ENCODE measurements at regions not wholly inside any gene's neighbourhood (a gene's known extent, or its start where the extent isn't known, plus 50 kb on each side); places are given as distances from the start of the nearest gene placed in this dataset.
A peak's percentile ranks its signal among the peaks of the same experiment; 100 is the strongest.

DNA sequence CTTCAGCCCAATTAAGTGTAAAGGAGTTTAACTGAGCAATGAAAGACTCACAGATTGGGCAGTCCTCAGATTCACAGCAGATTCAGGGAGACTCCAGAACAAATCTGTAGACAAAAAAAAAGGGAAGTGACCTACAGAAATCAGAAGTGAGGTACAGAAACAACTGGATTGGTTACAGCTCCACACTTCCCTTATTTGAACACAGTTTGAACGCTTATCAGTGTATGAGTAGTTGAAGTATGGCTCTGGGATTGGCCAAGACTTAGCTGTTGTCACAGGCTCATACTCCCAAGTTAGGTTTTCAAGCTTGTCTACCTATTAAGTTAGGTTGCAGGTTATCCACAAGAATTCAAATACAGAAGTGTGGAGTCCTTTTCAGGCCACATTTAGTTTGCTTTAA is 112.4 kb upstream of the ELOVL6 start:
- TF ChIP-seq, protein P1, sequence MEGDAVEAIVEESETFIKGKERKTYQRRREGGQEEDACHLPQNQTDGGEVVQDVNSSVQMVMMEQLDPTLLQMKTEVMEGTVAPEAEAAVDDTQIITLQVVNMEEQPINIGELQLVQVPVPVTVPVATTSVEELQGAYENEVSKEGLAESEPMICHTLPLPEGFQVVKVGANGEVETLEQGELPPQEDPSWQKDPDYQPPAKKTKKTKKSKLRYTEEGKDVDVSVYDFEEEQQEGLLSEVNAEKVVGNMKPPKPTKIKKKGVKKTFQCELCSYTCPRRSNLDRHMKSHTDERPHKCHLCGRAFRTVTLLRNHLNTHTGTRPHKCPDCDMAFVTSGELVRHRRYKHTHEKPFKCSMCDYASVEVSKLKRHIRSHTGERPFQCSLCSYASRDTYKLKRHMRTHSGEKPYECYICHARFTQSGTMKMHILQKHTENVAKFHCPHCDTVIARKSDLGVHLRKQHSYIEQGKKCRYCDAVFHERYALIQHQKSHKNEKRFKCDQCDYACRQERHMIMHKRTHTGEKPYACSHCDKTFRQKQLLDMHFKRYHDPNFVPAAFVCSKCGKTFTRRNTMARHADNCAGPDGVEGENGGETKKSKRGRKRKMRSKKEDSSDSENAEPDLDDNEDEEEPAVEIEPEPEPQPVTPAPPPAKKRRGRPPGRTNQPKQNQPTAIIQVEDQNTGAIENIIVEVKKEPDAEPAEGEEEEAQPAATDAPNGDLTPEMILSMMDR (IDR thresholded peaks at IDR 0.05; ENCODE audit: insufficient read depth, low read depth, low read length), result no peak
- no peak overlapping the region for H3K4me3 ChIP-seq (ENCODE audit: low read depth, low read length)
- DNase-seq (ENCODE audit: low read depth), result no peak

DNA sequence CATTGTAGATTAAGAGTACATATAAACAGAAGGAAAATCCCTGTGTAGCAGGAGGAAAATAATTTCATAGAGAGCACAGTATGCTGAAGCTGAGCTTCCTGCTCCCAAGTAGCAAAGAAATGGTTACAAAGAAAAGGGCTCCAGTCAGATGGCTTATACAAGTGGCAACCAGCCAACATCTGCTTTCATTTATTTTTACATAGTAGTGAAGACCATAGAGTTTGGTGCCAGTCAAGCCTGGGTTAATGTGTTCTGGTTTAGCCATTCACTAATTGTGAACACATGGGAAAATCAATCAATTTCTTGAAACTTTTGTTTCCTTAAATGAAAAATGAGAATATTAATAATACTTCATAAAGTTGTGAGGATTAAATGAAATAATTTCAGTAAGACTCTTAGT is 111.3 kb upstream of the ELOVL6 start:
- TF ChIP-seq, protein P1 (IDR thresholded peaks at IDR 0.05; ENCODE audit: insufficient read depth, low read depth, low read length), result no peak
- H3K4me3 ChIP-seq (ENCODE audit: low read depth, low read length), result no peak overlapping the region
- DNase-seq (ENCODE audit: low read depth), result peak; percentile 19

DNA sequence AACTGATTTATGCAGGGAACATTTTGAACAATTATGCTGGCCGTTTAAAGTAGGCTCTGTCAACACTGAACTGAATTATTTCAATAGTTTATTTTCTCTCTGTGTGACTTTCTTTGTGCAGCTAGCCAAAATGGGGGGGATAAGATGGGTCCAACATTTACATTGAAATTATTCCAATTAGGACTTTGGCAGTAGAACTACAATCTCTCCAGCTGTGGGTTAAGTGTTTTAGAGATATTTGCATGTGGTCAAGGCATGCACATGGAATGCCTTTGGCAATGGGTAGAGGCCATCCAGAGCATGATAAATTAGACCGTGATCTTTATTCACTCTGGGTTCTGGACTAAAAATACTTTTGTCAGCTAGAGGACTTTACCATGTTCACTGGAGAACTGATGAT is 107.9 kb upstream of the ELOVL6 start:
- TF ChIP-seq, protein P1 (IDR thresholded peaks at IDR 0.05; ENCODE audit: insufficient read depth, low read depth, low read length), result no peak
- H3K4me3 ChIP-seq (ENCODE audit: low read depth, low read length), result no peak overlapping the region
- DNase-seq (ENCODE audit: low read depth), result no peak

DNA sequence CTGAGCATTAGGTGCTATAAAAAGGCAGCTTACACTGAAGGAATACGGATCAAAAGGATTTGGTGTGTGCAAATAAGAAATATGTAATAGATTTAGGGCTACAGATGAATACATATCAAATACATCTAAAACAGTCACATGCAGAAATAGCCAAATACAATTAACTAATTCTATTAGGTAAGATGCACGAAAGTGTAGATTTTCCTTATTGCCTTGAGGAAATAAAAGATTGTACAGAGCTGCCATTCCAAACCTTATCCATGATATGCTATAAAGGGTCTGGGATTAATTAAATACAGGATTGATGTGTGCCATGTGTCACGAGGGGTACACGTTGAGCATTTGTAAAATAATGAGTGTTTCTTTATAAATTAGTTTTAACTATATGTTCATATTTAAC is 107.0 kb upstream of the ELOVL6 start:
- TF ChIP-seq, protein P1 (IDR thresholded peaks at IDR 0.05; ENCODE audit: insufficient read depth, low read depth, low read length), result no peak
- DNase-seq (ENCODE audit: low read depth), result no peak
- H3K4me3 ChIP-seq (ENCODE audit: low read depth, low read length), result no peak overlapping the region

DNA sequence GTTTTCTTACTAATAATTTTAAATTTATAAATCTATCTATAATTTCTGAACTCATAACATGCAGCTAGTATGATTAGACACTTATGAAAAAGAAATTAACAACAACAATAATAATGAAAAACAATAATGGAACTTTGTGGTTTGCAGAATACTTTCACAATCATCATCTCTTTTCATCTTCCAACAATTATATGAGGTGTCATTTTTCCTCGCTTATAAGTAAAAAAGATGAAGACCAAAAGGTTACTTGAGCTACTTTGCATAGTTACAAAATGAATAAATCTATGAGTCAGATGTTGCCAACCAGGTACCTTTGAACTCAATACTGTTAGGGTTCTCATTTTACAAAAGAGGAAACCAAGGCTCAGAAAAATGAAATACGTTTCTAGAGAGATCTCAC is 98.5 kb upstream of the ELOVL6 start:
- TF ChIP-seq, protein P1 (IDR thresholded peaks at IDR 0.05; ENCODE audit: insufficient read depth, low read depth, low read length), result no peak
- no peak for DNase-seq (ENCODE audit: low read depth)
- H3K4me3 ChIP-seq (ENCODE audit: low read depth, low read length), result no peak overlapping the region

DNA sequence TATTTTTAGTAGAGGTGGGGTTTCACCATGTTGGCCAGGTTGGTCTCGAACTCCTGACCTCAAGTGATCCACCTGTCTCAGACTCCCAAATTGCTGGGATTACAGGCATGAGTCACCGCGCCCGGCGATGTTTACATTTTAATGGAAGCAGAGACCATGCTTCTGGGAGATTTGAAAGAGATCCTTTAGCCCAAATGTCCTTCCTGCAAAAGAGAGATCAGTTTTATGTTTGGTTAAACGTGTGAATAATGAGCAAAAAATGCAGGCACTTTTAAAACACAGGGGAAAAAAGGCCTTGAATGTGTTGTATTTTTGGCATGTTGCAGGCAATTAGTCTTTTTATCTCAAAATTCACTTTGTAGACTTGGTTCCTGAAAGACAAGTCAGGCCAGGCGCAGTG is 95.8 kb upstream of the ELOVL6 start:
- DNase-seq (ENCODE audit: low read depth), result peak; percentile 38
- no peak overlapping the region for H3K4me3 ChIP-seq (ENCODE audit: low read depth, low read length)
- TF ChIP-seq, protein P1 (IDR thresholded peaks at IDR 0.05; ENCODE audit: insufficient read depth, low read depth, low read length), result no peak

DNA sequence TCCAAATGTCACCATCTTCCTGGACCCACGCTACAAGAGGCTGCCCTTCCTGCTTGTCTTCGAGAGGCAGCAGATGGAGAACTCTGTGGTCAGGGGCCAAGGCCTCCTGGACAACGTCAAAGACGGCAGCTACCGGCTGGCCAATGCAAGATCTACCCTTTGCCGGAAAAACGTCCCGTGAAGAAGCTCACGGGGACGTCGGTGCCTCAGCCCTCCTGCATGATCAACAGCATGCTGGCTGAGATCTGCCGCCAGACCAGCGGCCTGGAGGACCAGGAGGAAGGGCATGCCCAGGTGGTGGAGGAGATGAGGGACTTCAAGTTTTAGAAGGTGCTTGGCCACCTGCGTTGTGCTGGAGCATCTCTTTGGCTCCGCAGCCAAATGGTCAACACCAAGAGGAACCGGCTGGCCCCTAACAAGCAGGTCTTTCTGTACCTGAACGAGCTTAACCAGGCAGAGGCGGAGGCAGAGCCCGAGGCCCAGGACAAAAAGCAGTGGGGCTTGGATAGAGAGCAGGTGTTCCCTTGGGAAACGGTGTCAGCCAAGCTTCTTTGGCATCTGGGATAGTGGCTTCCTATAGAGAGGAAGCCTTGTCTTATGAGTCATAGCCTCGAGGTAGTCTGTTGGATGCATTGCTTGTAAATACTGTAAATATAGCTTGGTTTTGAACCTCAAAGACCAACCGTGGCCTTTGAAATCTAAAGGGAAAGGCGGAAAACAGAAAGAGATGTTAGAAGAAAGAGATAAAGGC is 94.8 kb upstream of the ELOVL6 start:
- TF ChIP-seq, protein P1 (IDR thresholded peaks at IDR 0.05; ENCODE audit: insufficient read depth, low read depth, low read length), result no peak
- DNase-seq (ENCODE audit: low read depth), result no peak
- no peak overlapping the region for H3K4me3 ChIP-seq (ENCODE audit: low read depth, low read length)
